ENCODE measurements at regions not wholly inside any gene's neighbourhood (a gene's known extent, or its start where the extent isn't known, plus 50 kb on each side); places are given as distances from the start of the nearest gene placed in this dataset.

DNA sequence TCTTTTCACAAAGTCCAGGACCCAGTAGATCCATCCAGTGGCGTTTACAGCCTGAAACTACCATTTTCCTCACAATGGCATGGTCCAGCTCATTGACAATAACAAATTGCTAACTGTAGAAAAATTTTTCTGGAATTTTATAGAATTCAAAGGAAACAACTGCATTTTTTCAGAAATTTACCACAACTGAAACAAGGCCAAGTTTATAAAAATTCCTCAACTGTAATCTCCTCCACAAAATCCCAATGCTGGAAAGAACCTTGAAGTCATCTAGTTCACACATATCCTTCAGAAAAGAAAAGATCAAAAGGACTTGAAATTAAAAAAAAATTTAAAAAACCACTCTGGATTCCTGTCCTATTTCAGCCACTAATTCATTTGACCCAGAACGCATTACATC, 226.0 kb upstream of the CTAGE1 start:
- no peaks in the 10 kb centered on the region for H3K9me2 ChIP-seq (ENCODE audit: insufficient read depth, low read length)
- no peaks in the 10 kb centered on the region for H3K27me3 ChIP-seq (ENCODE audit: insufficient read depth, low read depth, low read length)
- no peak overlapping the region for H3K4me3 ChIP-seq (ENCODE audit: low read length)
- H3K27ac ChIP-seq (ENCODE audit: low read length): no peak overlapping the region
- H3K9ac ChIP-seq (ENCODE audit: low read length): no peak overlapping the region
- no peak overlapping the region for H2AFZ ChIP-seq (ENCODE audit: low read depth, low read length)
- no peaks in the 10 kb centered on the region for H4K20me1 ChIP-seq (ENCODE audit: insufficient read depth)
- no peaks in the 10 kb centered on the region for H3K9me3 ChIP-seq (ENCODE audit: low read length)
- TF ChIP-seq SMC3 (conservative IDR thresholded peaks at IDR 0.05; ENCODE audit: poor library complexity) (no peak), MXI1 (conservative IDR thresholded peaks at IDR 0.05; ENCODE audit: poor library complexity, severe bottlenecking) (no peak), EZH2 (IDR thresholded peaks at IDR 0.05; ENCODE audit: borderline replicate concordance, insufficient read depth, low read length, poor library complexity, severe bottlenecking) (no peak), TAF1 (IDR thresholded peaks at IDR 0.05; ENCODE audit: low read depth) (no peak), POLR2AphosphoS5 (IDR thresholded peaks at IDR 0.05) (no peak), CTCF (IDR thresholded peaks at IDR 0.05; ENCODE audit: poor library complexity, severe bottlenecking) (no peak), EP300 (conservative IDR thresholded peaks at IDR 0.05; ENCODE audit: poor library complexity, severe bottlenecking) (no peak)
- TF ChIP-seq, protein P1, sequence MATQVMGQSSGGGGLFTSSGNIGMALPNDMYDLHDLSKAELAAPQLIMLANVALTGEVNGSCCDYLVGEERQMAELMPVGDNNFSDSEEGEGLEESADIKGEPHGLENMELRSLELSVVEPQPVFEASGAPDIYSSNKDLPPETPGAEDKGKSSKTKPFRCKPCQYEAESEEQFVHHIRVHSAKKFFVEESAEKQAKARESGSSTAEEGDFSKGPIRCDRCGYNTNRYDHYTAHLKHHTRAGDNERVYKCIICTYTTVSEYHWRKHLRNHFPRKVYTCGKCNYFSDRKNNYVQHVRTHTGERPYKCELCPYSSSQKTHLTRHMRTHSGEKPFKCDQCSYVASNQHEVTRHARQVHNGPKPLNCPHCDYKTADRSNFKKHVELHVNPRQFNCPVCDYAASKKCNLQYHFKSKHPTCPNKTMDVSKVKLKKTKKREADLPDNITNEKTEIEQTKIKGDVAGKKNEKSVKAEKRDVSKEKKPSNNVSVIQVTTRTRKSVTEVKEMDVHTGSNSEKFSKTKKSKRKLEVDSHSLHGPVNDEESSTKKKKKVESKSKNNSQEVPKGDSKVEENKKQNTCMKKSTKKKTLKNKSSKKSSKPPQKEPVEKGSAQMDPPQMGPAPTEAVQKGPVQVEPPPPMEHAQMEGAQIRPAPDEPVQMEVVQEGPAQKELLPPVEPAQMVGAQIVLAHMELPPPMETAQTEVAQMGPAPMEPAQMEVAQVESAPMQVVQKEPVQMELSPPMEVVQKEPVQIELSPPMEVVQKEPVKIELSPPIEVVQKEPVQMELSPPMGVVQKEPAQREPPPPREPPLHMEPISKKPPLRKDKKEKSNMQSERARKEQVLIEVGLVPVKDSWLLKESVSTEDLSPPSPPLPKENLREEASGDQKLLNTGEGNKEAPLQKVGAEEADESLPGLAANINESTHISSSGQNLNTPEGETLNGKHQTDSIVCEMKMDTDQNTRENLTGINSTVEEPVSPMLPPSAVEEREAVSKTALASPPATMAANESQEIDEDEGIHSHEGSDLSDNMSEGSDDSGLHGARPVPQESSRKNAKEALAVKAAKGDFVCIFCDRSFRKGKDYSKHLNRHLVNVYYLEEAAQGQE (IDR thresholded peaks at IDR 0.05; ENCODE audit: borderline replicate concordance): no peak
- no peaks in the 10 kb centered on the region for H3F3A ChIP-seq (ENCODE audit: insufficient read depth, low read length, poor library complexity, severe bottlenecking)
- H3K4me2 ChIP-seq (ENCODE audit: low read length): no peak overlapping the region
- no peaks in the 10 kb centered on the region for H3K79me2 ChIP-seq (replicated peaks; ENCODE audit: insufficient read depth, low read length)
- no peaks in the 10 kb centered on the region for H3K36me3 ChIP-seq (ENCODE audit: insufficient read depth, low read length)

- Histone ChIP-seq H3K4me2 (ENCODE audit: low read length) (no peak overlapping the region), H3F3A (ENCODE audit: insufficient read depth, low read length, poor library complexity, severe bottlenecking) (no peaks in the 10 kb centered on the region), H3K4me3 (ENCODE audit: low read length) (no peak overlapping the region), H3K79me2 (replicated peaks; ENCODE audit: insufficient read depth, low read length) (no peaks in the 10 kb centered on the region), H3K36me3 (ENCODE audit: insufficient read depth, low read length) (no peaks in the 10 kb centered on the region), H3K27ac (ENCODE audit: low read length) (no peak overlapping the region), H3K27me3 (ENCODE audit: insufficient read depth, low read depth, low read length) (no peaks in the 10 kb centered on the region), H3K9me2 (ENCODE audit: insufficient read depth, low read length) (no peaks in the 10 kb centered on the region), H4K20me1 (ENCODE audit: insufficient read depth) (no peaks in the 10 kb centered on the region), H3K9me3 (ENCODE audit: low read length) (no peaks in the 10 kb centered on the region), H2AFZ (ENCODE audit: low read depth, low read length) (no peak overlapping the region), H3K9ac (ENCODE audit: low read length) (no peak overlapping the region)
- no peak for TF ChIP-seq RAD21 (conservative IDR thresholded peaks at IDR 0.05)
- TF ChIP-seq TAF1 (IDR thresholded peaks at IDR 0.05; ENCODE audit: low read depth): no peak
- no peak for TF ChIP-seq CTCF (IDR thresholded peaks at IDR 0.05; ENCODE audit: poor library complexity, severe bottlenecking)
- TF ChIP-seq, protein P1 (IDR thresholded peaks at IDR 0.05; ENCODE audit: borderline replicate concordance): no peak
- TF ChIP-seq EP300 (conservative IDR thresholded peaks at IDR 0.05; ENCODE audit: poor library complexity, severe bottlenecking): no peak
- no peak for TF ChIP-seq EZH2 (IDR thresholded peaks at IDR 0.05; ENCODE audit: borderline replicate concordance, insufficient read depth, low read length, poor library complexity, severe bottlenecking)
- no peak for TF ChIP-seq MXI1 (conservative IDR thresholded peaks at IDR 0.05; ENCODE audit: poor library complexity, severe bottlenecking)
- TF ChIP-seq POLR2AphosphoS5 (IDR thresholded peaks at IDR 0.05): no peak
- no peak for TF ChIP-seq SMC3 (conservative IDR thresholded peaks at IDR 0.05; ENCODE audit: poor library complexity)
Measured at GRCh38 chr18:22650247-22650646, 232.5 kb upstream of the CTAGE1 start.

All from neural cell (in vitro differentiated cells).